ENCODE measurements at regions not wholly inside any gene's neighbourhood (a gene's known extent, or its start where the extent isn't known, plus 50 kb on each side); places are given as distances from the start of the nearest gene placed in this dataset.

DNA sequence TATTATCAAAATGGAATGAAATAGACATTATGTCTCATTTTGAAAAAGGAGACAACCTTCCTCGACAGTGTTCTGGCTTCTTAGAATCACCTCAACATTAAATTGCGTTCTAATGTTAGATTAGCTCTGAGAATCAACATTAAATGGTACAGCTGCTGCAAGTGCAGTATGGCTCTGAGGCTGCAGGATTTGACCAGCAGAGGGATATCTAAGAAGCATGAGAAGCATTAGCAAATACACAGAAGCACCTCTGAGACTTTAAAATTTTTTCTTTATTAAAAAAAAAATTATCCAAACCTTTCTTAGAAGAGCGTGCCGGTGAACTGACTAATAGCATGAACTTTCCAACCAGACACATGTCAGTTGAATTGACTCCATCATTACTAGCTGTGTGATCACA is 253.4 kb upstream of the LRIG3 start:
- TF ChIP-seq, protein P1, sequence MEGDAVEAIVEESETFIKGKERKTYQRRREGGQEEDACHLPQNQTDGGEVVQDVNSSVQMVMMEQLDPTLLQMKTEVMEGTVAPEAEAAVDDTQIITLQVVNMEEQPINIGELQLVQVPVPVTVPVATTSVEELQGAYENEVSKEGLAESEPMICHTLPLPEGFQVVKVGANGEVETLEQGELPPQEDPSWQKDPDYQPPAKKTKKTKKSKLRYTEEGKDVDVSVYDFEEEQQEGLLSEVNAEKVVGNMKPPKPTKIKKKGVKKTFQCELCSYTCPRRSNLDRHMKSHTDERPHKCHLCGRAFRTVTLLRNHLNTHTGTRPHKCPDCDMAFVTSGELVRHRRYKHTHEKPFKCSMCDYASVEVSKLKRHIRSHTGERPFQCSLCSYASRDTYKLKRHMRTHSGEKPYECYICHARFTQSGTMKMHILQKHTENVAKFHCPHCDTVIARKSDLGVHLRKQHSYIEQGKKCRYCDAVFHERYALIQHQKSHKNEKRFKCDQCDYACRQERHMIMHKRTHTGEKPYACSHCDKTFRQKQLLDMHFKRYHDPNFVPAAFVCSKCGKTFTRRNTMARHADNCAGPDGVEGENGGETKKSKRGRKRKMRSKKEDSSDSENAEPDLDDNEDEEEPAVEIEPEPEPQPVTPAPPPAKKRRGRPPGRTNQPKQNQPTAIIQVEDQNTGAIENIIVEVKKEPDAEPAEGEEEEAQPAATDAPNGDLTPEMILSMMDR (IDR thresholded peaks at IDR 0.05) = no peak
- no peak for TF ChIP-seq POLR2A (IDR thresholded peaks at IDR 0.05)
- no peak for TF ChIP-seq EP300 (IDR thresholded peaks at IDR 0.05)

Data from ovary (tissue), 3 donors.